GM12891 (cell line): ENCODE measurements at regions not wholly inside any gene's neighbourhood (a gene's known extent, or its start where the extent isn't known, plus 50 kb on each side); places are given as distances from the start of the nearest gene placed in this dataset.

Experiments used
- DNase-seq: peaks from one replicate; pipeline ENCODE4 v3.0.0; 2011; ENCODE audit warnings: low spot score; ENCODE audit not compliant: insufficient read length
- FAIRE-seq: peaks from 2 replicates; lab custom pipeline; 2011; peaks lifted over from hg19 to GRCh38; lab: Jason Lieb, UNC
- PAX5 ChIP-seq: IDR thresholded peaks from 2 replicates; pipeline ENCODE4 v1.6.1; 2011; ENCODE audit warnings: low read length, moderate library complexity, mild to moderate bottlenecking; ENCODE audit not compliant: insufficient read depth, severe bottlenecking
- POLR2A ChIP-seq: IDR thresholded peaks from 2 replicates; pipeline ENCODE4 v1.6.1; 2011; ENCODE audit warnings: low read depth, low read length, control low read depth
- POLR2AphosphoS5 ChIP-seq: IDR thresholded peaks from 2 replicates; pipeline ENCODE4 v1.6.1; 2011; ENCODE audit warnings: low read depth, low read length, control low read depth
- POU2F2 ChIP-seq: IDR thresholded peaks from 2 replicates; pipeline ENCODE4 v1.6.1; 2011; ENCODE audit warnings: low read depth, mild to moderate bottlenecking, control low read depth, low read length, moderate library complexity
- SPI1 ChIP-seq: IDR thresholded peaks from 2 replicates; pipeline ENCODE4 v1.6.1; 2011; ENCODE audit warnings: low read depth, low read length, control low read depth
- TAF1 ChIP-seq: IDR thresholded peaks from 2 replicates; pipeline ENCODE4 v1.6.1; 2011; ENCODE audit warnings: low read depth, low read length, control low read depth

DNA sequence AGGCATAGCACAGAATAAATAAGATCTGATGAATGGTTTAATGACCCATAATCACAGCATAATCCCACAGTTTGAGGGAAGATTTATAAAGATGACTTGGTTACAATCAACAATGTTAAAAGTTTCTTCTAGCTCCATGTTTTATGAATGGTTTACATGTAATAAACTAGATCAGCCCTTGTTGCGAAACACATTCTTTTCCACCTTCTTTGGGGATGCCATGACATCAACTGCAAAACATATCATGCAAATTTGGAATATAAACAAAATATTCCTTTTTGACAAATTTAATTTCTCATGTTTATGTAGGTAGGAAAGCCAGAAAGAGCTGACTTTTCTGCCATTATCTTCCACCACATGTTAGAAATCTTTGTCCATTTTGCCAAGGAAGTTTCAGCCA is 979.5 kb downstream of the MAT2B start:
- no peak for DNase-seq
- TF ChIP-seq TAF1 (no peak), SPI1 (no peak), POLR2A (no peak), POLR2AphosphoS5 (no peak), POU2F2 (no peak), PAX5 (no peak)
- no peak for FAIRE-seq

DNA sequence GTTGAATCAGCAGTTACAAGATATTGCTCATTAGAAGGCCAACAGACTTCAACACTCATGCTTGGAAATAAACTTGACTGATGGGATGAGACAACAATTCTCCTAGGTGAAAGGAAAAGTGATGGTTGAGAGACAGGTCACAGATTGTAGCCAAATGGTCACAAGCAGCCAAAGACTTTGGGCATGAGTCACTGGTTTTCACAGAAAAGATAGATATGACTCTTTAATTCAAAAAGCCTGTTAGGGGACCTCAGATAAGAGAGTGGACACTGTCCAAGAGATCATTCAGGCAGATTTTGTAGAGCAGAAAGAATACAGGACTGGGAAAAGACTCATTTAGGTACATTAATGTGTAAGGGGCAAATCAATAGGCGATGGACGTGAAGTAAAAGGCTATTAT is 982.5 kb downstream of the MAT2B start:
- FAIRE-seq (no peak), DNase-seq (no peak)
- TF ChIP-seq TAF1 (no peak), PAX5 (no peak), POLR2A (no peak), POLR2AphosphoS5 (no peak), POU2F2 (no peak), SPI1 (no peak)

DNA sequence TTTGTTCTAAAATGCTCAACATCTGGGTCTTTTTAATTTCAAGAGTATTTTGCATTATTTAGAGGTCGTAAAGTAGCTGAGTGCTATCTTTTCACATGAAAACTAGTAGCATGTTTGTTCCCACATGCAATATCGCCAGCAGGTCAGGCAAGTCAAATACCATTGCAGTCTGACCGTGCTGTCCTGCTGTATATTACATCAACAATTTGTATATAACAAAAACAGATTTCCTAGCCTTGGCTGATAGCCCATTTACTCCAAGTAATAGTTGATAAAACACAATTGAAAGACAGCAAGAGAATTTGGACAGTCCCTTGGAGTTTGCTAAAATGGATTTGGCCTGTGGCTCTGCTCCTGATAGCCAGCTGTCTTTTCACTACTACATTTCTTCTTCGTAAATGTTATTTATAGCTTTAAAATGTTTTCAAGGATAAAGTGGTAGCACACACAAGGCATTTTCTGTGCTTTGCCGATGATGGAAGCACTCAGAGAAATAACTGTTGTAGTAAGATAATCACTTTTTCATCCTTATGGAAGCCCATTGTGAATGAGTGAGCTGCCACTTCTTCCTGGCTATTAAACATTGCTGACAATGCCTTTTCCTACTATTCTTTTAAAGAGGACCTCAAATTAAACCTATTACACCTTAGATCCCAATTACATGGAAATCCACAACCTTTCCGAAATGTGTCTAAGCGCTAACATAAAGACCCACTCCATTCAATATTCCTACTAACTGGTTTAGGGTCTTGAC is 992.1 kb downstream of the MAT2B start:
- TF ChIP-seq POU2F2 (no peak), SPI1 (no peak), TAF1 (no peak), POLR2AphosphoS5 (no peak), POLR2A (no peak), PAX5 (no peak)
- no peak for FAIRE-seq
- no peak for DNase-seq

DNA sequence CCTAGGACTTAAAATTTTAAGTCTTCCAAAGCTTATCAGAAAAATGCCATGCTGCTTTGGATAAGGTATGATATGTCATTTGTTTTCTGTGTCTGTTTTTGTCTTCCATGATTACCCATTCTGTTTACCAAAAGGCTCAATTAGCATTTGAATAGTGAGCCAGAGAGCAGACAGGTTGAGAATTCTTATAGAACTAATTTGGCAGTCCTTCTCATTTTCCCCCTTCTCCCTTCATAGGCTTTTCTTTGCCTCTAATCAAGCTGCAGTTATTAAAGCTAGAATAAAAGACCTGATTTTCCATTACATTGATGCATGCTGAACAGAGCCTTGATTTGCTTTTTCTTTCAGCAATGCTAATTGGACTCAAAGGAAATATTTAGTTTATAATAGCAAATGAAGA is 993.0 kb downstream of the MAT2B start:
- DNase-seq (no peak), FAIRE-seq (no peak)
- no peak for TF ChIP-seq SPI1
- TF ChIP-seq POLR2AphosphoS5, result no peak
- no peak for TF ChIP-seq POLR2A
- no peak for TF ChIP-seq PAX5
- TF ChIP-seq POU2F2, result no peak
- no peak for TF ChIP-seq TAF1

DNA sequence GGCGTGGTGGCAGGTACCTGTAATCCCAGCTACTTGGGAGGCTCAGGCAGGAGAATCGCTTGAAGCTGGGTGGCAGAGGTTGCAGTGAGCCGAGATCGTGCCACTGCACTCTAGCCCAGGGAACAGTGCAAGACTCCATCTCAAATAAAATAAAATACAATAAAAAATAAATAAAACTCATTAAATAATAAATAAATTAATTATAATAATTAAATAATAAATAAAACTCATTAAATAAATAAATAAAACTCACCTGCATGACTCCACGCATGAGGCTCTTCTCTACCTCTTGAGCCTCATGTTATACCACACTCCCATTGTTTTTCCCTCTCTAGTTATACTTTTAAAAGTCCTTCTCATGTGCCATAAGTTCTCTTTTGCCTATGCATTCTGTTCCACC is 995.4 kb downstream of the MAT2B start:
- no peak for DNase-seq
- no peak for TF ChIP-seq POLR2A
- no peak for TF ChIP-seq PAX5
- no peak for TF ChIP-seq POLR2AphosphoS5
- TF ChIP-seq TAF1, result no peak
- TF ChIP-seq SPI1, result no peak
- no peak for TF ChIP-seq POU2F2
- no peak for FAIRE-seq

DNA sequence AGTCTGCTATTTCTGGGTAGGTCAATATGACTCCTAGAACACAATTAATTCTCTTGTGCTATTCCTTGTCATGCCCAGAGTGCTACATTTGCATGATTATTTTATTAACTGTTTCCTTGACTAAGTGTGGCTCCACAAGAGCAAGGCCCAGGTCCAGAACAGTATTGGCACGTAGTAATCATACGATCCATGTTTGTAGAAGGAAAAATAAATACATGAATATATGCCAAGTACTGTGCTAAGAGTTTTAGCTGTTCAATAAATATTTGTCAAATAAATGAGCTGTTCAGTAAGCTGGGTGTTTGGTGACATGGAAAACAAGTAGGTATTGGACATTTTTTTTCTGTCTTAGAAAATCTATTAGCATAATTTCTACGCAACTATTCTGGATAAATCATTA is 995.9 kb downstream of the MAT2B start:
- FAIRE-seq, result no peak
- DNase-seq, result no peak
- no peak for TF ChIP-seq POLR2AphosphoS5
- no peak for TF ChIP-seq PAX5
- TF ChIP-seq SPI1, result no peak
- TF ChIP-seq POLR2A, result no peak
- no peak for TF ChIP-seq TAF1
- TF ChIP-seq POU2F2, result no peak

DNA sequence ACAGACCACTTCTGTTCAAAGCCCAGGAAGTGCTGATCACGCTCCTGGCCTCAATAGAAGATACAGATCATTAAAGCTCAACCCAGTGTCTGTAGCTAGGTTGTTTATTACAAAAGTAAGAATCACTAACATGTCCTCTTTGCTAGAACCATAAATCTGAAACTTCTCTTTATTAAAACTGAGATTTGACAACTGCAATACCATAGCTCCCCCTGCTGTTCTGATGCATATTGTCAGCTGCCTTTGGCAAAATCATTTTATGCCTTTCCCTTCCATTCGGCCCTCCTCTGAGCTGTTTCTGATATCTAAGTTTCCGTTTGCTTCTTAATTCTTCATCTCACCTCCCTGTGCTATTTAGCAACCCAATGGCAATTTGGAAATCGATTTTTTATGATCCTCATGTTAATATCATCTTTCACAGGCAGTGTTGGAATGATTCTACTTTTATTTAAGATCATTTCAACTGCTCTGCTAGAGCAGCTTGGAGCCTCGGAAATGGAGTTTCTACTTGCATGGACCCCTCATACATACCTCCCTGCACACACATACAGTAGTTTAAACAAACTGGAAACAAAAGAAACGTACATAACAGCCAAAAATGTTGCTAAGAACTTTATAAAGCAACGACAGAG is 998.8 kb downstream of the MAT2B start:
- TF ChIP-seq SPI1, result no peak
- TF ChIP-seq TAF1, result no peak
- no peak for TF ChIP-seq POLR2AphosphoS5
- TF ChIP-seq POLR2A, result no peak
- TF ChIP-seq POU2F2, result no peak
- no peak for TF ChIP-seq PAX5
- DNase-seq (peak; percentile 1), FAIRE-seq (no peak)

DNA sequence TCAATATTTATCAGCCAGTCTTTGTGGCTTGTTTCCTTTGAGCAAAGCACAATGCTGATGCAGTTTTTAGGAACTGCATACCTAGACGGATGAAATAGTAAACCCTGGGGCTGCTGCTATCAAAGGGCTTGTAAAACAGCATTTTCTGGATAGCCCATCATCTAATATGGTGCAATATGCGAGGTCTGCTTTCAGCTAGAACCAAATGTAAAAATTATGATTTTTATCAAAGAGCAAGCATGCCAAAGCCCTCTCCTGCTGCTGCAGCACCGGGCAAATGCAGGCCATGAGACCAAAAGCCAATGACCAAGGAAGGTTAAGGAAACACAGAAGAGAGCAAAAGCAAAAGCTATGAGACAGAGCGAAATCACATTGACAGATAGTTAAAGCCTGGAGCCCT is 1000.4 kb downstream of the MAT2B start:
- TF ChIP-seq POU2F2, result no peak
- TF ChIP-seq POLR2AphosphoS5, result no peak
- TF ChIP-seq SPI1, result no peak
- TF ChIP-seq TAF1, result no peak
- no peak for TF ChIP-seq PAX5
- TF ChIP-seq POLR2A, result no peak
- no peak for DNase-seq
- no peak for FAIRE-seq

DNA sequence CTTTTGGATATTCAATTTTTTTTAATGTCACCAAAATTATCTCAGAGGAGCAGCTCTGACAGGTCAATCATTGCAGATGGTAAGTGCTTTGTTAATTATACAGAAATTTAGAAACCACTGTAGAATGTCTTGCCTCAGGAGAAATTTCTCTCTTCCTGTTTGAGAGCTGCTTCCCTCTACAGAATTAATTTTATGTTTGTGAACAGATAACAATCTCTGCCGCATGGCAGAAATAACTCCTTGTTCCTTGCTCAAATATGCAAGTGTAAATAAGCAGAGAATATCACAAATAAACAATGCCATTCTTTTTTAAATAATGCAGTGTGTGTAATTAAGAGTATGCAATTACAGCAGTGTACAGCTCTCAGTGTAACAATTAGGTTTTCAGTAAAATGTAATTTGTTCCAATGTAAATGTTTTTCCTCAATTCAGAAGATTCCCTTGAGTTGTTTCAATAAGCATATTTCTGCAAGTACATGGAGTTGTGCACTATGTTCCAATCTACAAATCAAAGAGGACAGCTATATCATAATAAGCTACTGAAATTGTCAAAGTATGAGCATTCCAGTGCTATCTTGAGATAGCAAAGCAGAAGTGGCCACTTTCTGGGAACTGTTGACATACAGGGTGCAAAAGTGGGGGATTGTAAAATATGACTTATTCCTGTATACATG is 1012.8 kb downstream of the MAT2B start:
- FAIRE-seq, result no peak
- no peak for DNase-seq
- no peak for TF ChIP-seq SPI1
- TF ChIP-seq TAF1, result no peak
- TF ChIP-seq POLR2AphosphoS5, result no peak
- TF ChIP-seq POLR2A, result no peak
- TF ChIP-seq PAX5, result no peak
